Fibroblast of lung (primary cell): ENCODE measurements at regions not wholly inside any gene's neighbourhood (a gene's known extent, or its start where the extent isn't known, plus 50 kb on each side); places are given as distances from the start of the nearest gene placed in this dataset.
"Not testable (repeated sequence)": the region's sequence is repeated elsewhere in the genome, so short reads cannot be mapped to it uniquely, and the experiment has no call there.

ENCODE experiments used
- DNase-seq, 2 donors: peaks; one replicate each; pipeline versions ENCODE4 v3.0.0 to v3.0.0-alpha.2; 2010; ENCODE audit warnings: low read depth in 2 of 2
- H2AFZ ChIP-seq: 2 replicates; pipeline ENCODE4 v1.5.1; 2012; ENCODE audit warnings: low read length, control low read depth, inconsistent platforms
- H3K27ac ChIP-seq: 2 replicates; pipeline ENCODE4 v1.5.1; 2011; ENCODE audit warnings: low read length, control low read depth; ENCODE audit not compliant: insufficient read depth
- H3K27me3 ChIP-seq: 2 replicates; pipeline ENCODE4 v1.5.1; 2011; ENCODE audit warnings: mild to moderate bottlenecking, low read length; ENCODE audit not compliant: control insufficient read depth, insufficient read depth
- H3K36me3 ChIP-seq: 2 replicates; pipeline ENCODE4 v1.5.1; 2011; ENCODE audit warnings: low read length; ENCODE audit not compliant: control insufficient read depth, insufficient read depth
- H3K4me1 ChIP-seq: 2 replicates; pipeline ENCODE4 v1.5.1; 2011; ENCODE audit warnings: low read length; ENCODE audit not compliant: control insufficient read depth, insufficient read depth; ENCODE audit errors: extremely low read depth
- H3K4me2 ChIP-seq: 2 replicates; pipeline ENCODE4 v1.5.1; 2011; ENCODE audit warnings: low read length, control low read depth; ENCODE audit not compliant: insufficient read depth; ENCODE audit errors: extremely low read depth
- H3K4me3 ChIP-seq, 4 experiments: fragments of 200-600 bp in 1 of 4; sonication (generic) in 1 of 4; replicated peaks in 1 of 4; 2 replicates each; pipeline ENCODE4 v1.5.1; 2011 to 2016; ENCODE audit warnings: low read length in 4 of 4, low read depth in 3 of 4, mild to moderate bottlenecking in 3 of 4, control low read depth in 2 of 4, inconsistent platforms in 1 of 4, mixed read lengths in 1 of 4; ENCODE audit not compliant: insufficient read depth in 1 of 4; ENCODE audit errors: control extremely low read depth in 1 of 4
- H3K79me2 ChIP-seq: 2 replicates; pipeline ENCODE4 v1.5.1; 2012; ENCODE audit warnings: mild to moderate bottlenecking, low read length, inconsistent platforms; ENCODE audit not compliant: control insufficient read depth, insufficient read depth
- H3K9ac ChIP-seq: 2 replicates; pipeline ENCODE4 v1.5.1; 2011; ENCODE audit warnings: mild to moderate bottlenecking, low read length, control low read depth; ENCODE audit not compliant: insufficient read depth
- H3K9me3 ChIP-seq: 2 replicates; pipeline ENCODE4 v1.5.1; 2012; ENCODE audit warnings: low read depth, low read length; ENCODE audit not compliant: control insufficient read depth, insufficient read depth
- H4K20me1 ChIP-seq: 2 replicates; pipeline ENCODE4 v1.5.1; 2011; ENCODE audit warnings: low read length; ENCODE audit not compliant: control insufficient read depth, insufficient read depth; ENCODE audit errors: extremely low read depth
- CTCF ChIP-seq, 2 donors: IDR thresholded peaks in 1 of 2; conservative IDR thresholded peaks in 1 of 2; 1 replicate in 1 of 2; 2 replicates in 1 of 2; pipeline ENCODE4 v1.5.1; 2011 to 2012; ENCODE audit warnings: low read length in 2 of 2, control low read depth in 1 of 2, inconsistent platforms in 1 of 2, low read depth in 1 of 2, mild to moderate bottlenecking in 1 of 2
- EZH2 ChIP-seq: IDR thresholded peaks from 2 replicates; pipeline ENCODE4 v1.5.1; 2012; ENCODE audit warnings: low read length, control low read depth, mild to moderate bottlenecking; ENCODE audit errors: missing control alignments

DNA sequence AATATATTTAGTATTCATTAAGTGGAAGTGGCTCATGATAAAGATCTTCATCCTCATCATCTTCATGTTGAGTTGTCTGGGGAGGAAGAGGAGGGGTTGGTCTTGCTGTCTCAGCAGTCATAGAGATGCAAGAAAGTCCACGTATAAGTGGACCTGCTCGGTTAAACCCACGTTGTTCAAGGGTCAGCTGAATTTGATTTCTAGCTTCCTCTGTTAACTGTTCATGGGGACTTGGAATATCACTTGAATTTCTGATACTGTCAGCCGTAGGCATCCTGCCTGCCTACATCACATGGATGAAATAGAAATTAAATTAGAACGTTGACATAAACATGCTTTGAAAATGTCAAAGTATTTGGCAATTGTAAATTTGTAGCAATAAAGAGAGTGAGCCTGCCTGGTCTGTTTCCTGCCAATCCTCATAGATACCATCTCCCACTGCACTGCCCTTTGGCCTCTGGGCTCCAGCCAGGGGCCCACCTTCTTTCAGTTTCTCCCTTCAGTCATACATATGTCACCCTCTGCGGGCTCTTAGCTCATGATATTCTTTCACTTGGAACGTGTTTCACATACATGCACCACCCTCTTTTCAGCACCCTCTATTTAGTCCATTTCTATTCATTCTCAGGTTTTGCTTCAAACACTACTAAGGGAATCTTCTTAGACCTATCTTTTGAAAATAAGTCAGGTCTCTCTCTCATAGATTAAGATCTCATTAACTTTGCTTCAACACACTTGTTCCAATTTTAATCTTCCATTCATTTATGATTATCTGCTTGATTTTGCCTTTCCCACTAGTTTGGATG is 376.3 kb downstream of the IPMK start:
- no peaks in the 10 kb centered on the region for H3K79me2 ChIP-seq
- no peaks in the 10 kb centered on the region for H3K9me3 ChIP-seq
- no peak for TF ChIP-seq EZH2
- no peak for TF ChIP-seq CTCF (conservative IDR thresholded peaks at IDR 0.05 in 1 of 2, IDR thresholded peaks at IDR 0.05 in 1 of 2; ENCODE audit: low read depth in 1 of 2, low read length in 2 of 2)
- H3K4me2 ChIP-seq = no peak overlapping the region
- H3K4me1 ChIP-seq = no peaks in the 10 kb centered on the region
- no peaks in the 10 kb centered on the region for H4K20me1 ChIP-seq
- H3K4me3 ChIP-seq = no peak overlapping the region
- DNase-seq = no peak
- no peak overlapping the region for H2AFZ ChIP-seq
- H3K27me3 ChIP-seq = no peaks in the 10 kb centered on the region
- H3K36me3 ChIP-seq = no peaks in the 10 kb centered on the region
- no peak overlapping the region for H3K27ac ChIP-seq
- no peak overlapping the region for H3K9ac ChIP-seq

GRCh38 chr10:57890691-57891090 is 377.0 kb downstream of the IPMK start:
- no peak overlapping the region for H3K9ac ChIP-seq
- no peaks in the 10 kb centered on the region for H3K4me1 ChIP-seq
- H2AFZ ChIP-seq = no peak overlapping the region
- DNase-seq = no peak
- no peaks in the 10 kb centered on the region for H3K36me3 ChIP-seq
- H4K20me1 ChIP-seq = no peaks in the 10 kb centered on the region
- TF ChIP-seq EZH2 (no peak), CTCF (conservative IDR thresholded peaks at IDR 0.05 in 1 of 2, IDR thresholded peaks at IDR 0.05 in 1 of 2; ENCODE audit: low read depth in 1 of 2, low read length in 2 of 2) (no peak)
- no peak overlapping the region for H3K4me2 ChIP-seq
- H3K79me2 ChIP-seq = no peaks in the 10 kb centered on the region
- H3K27ac ChIP-seq = no peak overlapping the region
- no peaks in the 10 kb centered on the region for H3K27me3 ChIP-seq
- no peak overlapping the region for H3K4me3 ChIP-seq
- H3K9me3 ChIP-seq = no peaks in the 10 kb centered on the region

- not testable (repeated sequence) for H4K20me1 ChIP-seq, DNase-seq, H3K36me3 ChIP-seq, H3K4me3 ChIP-seq, H3K9ac ChIP-seq, H3K27me3 ChIP-seq, H3K27ac ChIP-seq, H3K4me1 ChIP-seq, H2AFZ ChIP-seq, H3K9me3 ChIP-seq, H3K79me2 ChIP-seq, H3K4me2 ChIP-seq
Measured at GRCh38 chr10:57885618-57885968, 382.1 kb downstream of the IPMK start.
